ENCODE measurements at regions not wholly inside any gene's neighbourhood (a gene's known extent, or its start where the extent isn't known, plus 50 kb on each side); places are given as distances from the start of the nearest gene placed in this dataset.
"Not testable (repeated sequence)": the region's sequence is repeated elsewhere in the genome, so short reads cannot be mapped to it uniquely, and the experiment has no call there.

DNA sequence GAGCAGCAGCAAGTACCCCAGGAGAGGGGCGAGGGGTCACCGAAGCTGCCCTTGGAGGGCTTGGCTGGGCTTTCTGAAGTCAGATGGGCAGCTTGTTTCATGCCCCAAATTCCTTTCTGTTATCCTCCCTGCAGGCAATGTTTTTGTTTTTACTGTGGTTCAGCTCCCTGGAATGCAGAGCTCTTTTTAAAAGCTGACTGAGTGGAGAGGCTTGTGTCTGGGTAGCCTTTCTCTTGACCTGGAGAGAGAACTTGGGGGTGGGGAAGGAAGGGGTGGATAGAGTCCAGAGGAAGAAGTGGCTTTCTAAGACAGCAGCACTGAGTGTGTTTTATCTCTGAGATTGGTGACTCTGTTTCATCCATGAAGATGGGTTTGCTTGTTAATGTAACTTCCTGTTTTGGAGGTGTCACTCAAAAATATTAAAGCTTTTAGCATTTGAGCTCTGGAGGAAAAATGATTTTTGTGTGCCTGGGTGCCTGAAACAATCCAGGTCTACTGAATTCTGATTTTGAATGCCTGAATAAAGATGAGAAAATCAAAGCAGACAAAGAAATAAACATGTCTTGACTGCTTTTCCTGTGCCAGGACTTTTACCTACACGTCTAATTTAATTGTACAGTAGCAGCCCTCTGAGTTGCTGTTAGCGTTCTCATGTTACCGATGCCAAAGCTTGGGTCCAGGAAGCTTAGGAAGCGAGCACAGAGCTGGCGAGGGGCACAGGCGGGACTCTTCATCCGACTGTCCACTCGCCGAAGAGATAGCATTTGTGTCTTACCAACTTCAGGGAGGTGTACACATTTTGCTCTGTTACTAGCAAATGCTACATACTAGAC is 78.2 kb upstream of the EEF1E1 start:
- peak; percentile 94 for DNase-seq (ENCODE audit: low read depth)

DNA sequence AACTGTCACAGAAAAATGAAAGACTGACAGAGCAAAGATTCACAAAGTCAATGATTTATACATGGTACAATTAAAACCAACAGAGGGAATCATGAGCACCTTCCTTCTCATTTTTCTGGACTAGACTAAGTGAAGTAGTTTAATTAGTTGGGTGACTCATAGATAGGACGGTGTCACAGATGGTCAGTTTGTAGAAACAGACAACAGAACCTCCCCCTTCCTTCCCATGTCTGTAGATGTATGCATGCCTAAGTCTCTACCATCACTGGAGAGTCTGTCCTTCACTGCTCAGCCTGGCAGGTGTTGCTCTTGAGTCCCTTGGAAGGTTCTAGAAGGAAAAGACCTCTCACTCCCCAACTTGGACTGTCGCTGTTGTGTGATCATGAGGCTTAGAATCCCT is 75.4 kb upstream of the EEF1E1 start:
- peak; percentile 79 for DNase-seq (ENCODE audit: low read depth)

DNA sequence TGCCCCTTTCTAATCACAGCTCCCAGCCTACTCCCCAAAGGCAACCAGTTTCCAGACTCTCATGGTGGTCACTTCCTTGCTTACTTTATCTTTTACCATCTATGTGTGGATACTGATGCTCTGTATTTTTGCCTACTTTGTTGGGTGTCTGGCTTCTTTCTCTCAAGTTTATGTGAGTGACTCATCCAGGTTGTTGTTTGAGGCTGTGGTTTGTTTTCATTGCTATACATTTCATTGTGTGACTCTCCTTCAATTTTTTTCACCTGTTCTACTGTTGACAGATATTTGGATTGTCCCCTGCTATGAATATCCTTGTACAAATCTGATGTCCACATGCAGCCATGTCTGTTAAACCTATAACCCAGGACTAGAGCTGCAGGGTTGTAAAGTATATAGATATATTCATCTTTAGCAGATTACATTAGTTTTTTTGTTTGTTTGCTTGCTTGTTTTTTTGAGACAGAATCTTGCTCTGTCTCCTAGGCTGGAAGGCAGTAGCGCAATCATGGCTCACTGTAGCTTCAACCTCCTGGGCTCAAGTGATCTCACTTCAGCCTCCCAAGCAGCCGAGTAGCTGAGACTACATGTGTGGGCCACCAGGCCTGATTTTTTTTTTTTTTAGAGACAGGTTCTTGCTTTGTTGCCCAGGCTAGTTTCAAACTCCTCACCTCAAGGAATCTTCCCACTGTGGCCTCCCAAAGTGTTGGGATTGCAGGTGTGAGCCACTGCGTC is 72.9 kb upstream of the EEF1E1 start:
- DNase-seq (ENCODE audit: low read depth): peak; percentile 69

DNA sequence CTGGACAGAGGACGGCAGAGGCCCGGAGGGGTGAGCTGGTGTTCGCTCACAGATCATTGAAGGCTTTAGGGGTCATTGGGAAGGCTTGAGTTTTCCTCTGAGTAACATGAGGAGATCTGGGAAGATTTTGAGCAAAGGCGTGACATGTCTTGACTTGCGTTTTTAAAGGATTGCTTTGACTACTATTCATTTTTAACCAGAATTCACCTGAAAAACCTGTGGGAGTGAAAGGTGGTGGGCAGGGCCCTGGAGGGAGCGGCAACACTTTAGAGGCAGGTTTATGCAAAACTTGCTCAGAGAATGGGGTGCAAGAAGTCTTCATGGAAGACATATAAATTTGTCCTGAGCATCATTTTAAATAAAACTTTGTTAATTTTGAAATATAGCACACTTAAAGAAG is 72.2 kb upstream of the EEF1E1 start:
- no peak for DNase-seq (ENCODE audit: low read depth)

DNA sequence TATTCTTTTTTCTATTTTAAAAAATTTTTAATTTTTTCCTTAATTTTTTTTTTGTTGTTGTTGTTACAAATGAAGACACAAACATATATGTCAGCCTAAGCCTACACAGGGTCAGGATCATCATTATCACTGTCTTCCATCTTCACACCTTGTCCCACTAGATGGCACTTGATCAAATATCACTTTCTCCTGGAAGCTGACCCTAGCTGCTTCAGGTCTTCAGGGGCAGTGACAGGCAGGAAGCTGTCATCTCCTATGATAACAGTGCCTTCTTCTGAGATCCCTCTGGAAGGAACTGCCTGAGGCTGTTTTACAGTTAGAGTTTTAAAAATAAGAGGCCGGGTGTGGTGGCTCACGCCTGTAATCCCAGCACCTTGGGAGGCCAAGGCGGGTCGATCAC is 70.2 kb upstream of the EEF1E1 start:
- peak; percentile 26 for DNase-seq (ENCODE audit: low read depth)

DNA sequence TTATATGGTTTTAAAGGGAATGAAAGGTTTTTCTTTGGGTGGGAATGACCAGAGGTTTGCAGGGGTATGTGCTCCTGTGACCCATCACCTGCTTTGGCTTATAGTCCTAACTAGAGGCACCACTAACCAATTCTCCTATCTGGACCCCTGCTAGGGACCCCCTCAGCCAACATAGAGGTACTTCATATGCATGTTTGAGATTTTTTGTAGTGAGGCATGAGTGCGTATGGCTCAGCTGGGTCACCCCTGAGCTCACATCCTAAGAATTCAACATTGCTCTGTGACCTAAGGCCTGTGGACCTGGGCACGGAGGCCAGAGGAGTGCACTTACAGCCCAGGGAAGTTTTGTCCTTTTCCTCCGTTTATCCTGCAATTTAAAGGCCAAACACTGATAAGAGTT is 68.4 kb upstream of the EEF1E1 start:
- DNase-seq (ENCODE audit: low read depth): no peak

DNA sequence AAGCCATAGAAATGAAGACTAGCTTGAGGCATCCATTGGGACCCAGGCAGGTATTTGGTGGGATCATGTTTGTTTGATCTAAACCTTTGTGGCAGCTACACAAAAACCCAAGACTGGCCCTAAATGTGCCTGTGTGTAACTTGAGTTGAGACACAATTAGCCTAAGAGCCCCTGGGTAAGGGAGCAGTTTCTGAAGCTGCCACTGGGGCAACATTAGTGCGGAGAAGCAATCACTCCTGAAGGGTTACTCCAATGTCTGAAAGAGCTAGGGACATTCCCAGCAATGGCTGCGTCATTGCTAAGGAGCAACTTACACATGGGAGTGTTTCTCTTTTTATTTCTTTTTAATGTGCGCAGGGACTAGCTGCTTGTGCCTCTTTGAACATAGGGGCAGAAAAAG is 67.9 kb upstream of the EEF1E1 start:
- DNase-seq (ENCODE audit: low read depth): no peak

DNA sequence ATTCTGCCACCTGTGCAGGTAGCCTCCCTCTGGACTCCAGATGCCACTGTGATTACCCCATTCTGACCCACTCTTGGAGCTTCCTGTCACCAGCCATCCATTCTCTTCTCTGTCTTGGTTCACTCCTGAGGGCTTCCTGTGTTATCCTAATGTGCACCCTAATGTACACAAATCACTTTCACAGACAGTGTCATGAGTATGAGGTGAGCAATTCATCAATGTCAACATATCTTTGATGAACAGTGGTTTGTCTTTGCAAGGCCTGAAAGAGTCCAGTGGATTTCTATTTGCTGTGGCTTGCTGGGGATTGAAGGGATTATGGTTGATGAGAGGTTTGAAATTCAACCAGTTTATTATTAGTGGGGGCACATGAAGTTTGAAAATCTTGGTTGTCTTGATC is 63.8 kb upstream of the EEF1E1 start:
- DNase-seq (ENCODE audit: low read depth): no peak

DNA sequence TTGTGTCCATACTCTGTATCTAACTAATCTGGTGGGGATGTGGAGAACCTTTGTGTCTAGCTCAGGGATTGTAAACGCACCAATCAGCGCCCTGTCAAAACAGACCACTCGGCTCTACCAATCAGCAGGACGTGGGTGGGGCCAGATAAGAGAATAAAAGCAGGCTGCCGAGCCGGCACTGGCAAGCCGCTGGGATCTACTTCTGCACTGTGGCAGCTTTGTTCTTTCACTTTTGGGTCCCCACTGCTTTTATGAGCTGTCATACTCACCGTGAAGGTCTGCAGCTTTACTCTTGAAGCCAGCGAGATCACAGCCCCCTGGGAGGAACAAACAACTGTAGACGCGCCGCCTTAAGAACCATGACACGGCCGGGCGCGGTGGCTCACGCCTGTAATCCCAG is 62.7 kb upstream of the EEF1E1 start:
- DNase-seq (ENCODE audit: low read depth): not testable (repeated sequence)

DNA sequence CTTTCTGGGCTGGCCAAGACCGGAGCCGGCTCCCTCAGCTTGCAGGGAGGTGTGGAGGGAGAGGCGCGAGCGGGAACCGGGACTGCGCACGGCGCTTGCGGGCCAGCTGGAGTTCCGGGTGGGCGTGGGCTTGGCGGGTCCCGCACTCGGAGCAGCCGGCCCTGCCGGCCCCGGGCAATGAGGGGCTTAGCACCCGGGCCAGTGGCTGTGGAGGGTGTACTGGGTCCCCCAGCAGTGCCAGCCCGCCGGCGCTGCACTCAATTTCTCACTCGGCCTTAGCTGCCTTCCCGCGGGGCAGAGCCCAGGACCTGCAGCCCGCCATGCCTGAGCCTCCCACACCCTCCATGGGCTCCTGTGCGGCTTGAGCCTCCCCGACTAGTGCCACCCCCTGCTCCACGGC is 61.9 kb upstream of the EEF1E1 start:
- not testable (repeated sequence) for DNase-seq (ENCODE audit: low read depth)

DNA sequence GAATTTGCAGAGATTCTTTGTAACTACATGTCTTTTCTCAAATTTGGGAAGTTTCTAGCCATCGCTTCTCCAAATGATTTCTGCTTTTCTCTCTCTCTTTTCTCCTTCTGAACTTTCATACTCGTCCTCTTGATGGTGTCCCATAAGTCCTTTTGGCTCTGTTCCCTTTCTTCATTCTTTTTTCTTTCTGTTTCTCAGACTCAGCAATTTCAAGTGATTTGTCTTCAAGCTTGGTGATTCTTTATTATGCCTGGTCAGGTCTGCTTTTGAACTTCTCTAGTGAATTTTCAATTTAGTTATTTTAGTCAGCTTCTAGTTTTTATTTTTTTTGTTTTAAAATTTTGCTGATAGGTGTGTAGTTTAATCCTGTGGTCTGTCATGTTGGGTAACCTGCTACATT is 57.6 kb upstream of the EEF1E1 start:
- DNase-seq (ENCODE audit: low read depth): no peak

DNA sequence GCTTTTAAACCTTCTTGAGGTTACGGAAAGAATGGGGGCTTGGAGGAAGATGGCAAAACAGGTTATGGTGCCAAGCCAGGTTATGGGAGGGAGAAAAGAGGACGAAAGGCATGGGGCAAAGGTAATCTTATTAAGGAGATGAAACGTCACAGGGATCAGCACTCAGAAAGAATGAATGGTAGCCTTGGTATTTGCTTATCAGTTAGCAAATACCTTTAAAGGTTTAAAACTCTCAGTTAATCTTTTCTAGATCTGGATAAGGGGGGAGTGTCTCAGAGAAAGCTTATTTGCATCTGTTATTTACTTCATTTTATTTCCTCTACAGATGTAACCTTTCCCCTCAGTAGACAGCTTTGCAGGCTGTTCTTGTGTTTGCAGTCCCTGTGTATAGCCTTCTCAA is 55.5 kb upstream of the EEF1E1 start:
- no peak for DNase-seq (ENCODE audit: low read depth)

DNA sequence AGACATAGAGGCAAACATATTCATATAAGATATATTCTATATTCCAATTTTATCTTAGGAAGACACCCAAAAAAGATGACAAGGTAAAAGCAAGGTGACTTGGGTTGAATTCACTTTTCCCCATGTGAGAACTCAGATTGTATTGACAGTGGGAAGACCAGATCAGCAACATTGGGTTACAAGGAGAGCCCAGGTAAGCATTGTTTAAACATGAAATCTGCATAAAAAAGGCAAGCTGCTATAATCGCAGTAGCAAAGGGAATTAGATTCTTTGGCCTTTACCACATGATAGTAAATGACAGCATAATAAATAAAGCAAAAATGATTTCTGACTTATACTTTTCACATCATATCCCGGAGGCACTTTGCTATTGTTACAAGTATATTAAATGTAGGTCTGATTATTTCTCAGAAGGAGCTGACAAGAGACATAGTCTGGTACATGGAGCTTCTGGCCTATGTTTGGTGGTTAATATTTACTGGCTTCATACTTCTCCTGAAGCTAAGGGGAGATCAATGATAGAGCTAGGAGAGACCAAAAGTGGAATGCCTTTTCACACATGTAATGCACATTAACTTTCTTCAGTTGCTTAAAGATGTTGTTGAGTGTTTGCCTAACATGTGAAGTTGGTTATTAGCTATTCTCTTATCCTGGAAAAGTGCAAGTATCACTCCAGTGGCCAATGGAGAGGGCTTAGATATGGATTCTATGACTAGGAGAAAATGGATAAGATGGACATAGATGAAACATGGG is 53.1 kb upstream of the EEF1E1 start:
- DNase-seq (ENCODE audit: low read depth): no peak
